Liver (tissue), 8 donors: ENCODE measurements at regions not wholly inside any gene's neighbourhood (a gene's known extent, or its start where the extent isn't known, plus 50 kb on each side); places are given as distances from the start of the nearest gene placed in this dataset.

Experiments
- DNase-seq: peaks from one replicate; pipeline ENCODE4 v3.0.0-alpha.2; 2017; ENCODE audit warnings: low spot score
- H3K27ac ChIP-seq, 2 donors: one replicate each; pipeline ENCODE4 v1.7.0; 2013; ENCODE audit warnings: inconsistent platforms in 2 of 2, low read length in 2 of 2, control low read depth in 1 of 2, low read depth in 1 of 2, mild to moderate bottlenecking in 1 of 2
- H3K27me3 ChIP-seq, 4 donors: one replicate each; pipeline versions ENCODE4 v1.6.1 to v1.7.0; 2013; ENCODE audit warnings: low read length in 3 of 4, inconsistent platforms in 1 of 4, mild to moderate bottlenecking in 1 of 4, moderate library complexity in 1 of 4; ENCODE audit not compliant: control insufficient read depth in 4 of 4, insufficient read depth in 4 of 4
- H3K36me3 ChIP-seq, 4 donors: one replicate each; pipeline versions ENCODE4 v1.6.1 to v1.7.0; 2013; ENCODE audit warnings: low read length in 3 of 4, mild to moderate bottlenecking in 3 of 4, low read depth in 1 of 4, moderate library complexity in 1 of 4; ENCODE audit not compliant: control insufficient read depth in 4 of 4, insufficient read depth in 3 of 4
- H3K4me1 ChIP-seq, 4 donors: one replicate each; pipeline versions ENCODE4 v1.6.1 to v1.7.0; 2013; ENCODE audit warnings: low read length in 3 of 4, mild to moderate bottlenecking in 3 of 4, moderate library complexity in 1 of 4; ENCODE audit not compliant: control insufficient read depth in 4 of 4, insufficient read depth in 4 of 4
- H3K4me3 ChIP-seq, 3 donors: one replicate each; pipeline versions ENCODE4 v1.6.1 to v1.7.0; 2013; ENCODE audit warnings: low read length in 3 of 3, control low read depth in 1 of 3, low read depth in 1 of 3, mild to moderate bottlenecking in 1 of 3
- H3K9ac ChIP-seq, 2 donors: one replicate each; pipeline ENCODE4 v1.7.0; 2013; ENCODE audit warnings: low read length in 2 of 2, mild to moderate bottlenecking in 2 of 2, moderate library complexity in 2 of 2, control low read depth in 1 of 2, low read depth in 1 of 2
- H3K9me3 ChIP-seq, 4 donors: one replicate each; pipeline versions ENCODE4 v1.6.1 to v1.7.0; 2013; ENCODE audit warnings: low read length in 3 of 4; ENCODE audit not compliant: control insufficient read depth in 4 of 4
- CTCF ChIP-seq: fragments of 150-350 bp; IDR thresholded peaks from 2 replicates; pipeline ENCODE4 v1.5.1; 2017; ENCODE audit warnings: improper control_type of control experiment, low read depth, low read length; ENCODE audit not compliant: missing input control
- EGR1 ChIP-seq, 2 donors: IDR thresholded peaks; 2 replicates each; pipeline ENCODE4 v1.6.1; 2016 to 2018; ENCODE audit warnings: antibody characterized with exemption in 2 of 2, low read depth in 2 of 2
- FOXA1 ChIP-seq: IDR thresholded peaks from 2 replicates; pipeline ENCODE4 v1.6.1; 2016; ENCODE audit warnings: antibody characterized with exemption
- FOXA2 ChIP-seq: IDR thresholded peaks from 2 replicates; pipeline ENCODE4 v1.6.1; 2016; ENCODE audit warnings: antibody characterized with exemption
- GABPA ChIP-seq, 2 donors: IDR thresholded peaks in 1 of 2; conservative IDR thresholded peaks in 1 of 2; 2 replicates each; pipeline ENCODE4 v1.6.1; 2016; ENCODE audit warnings: antibody characterized with exemption in 2 of 2, mild to moderate bottlenecking in 1 of 2, moderate library complexity in 1 of 2
- HNF4A ChIP-seq, 2 donors: conservative IDR thresholded peaks; 2 replicates each; pipeline ENCODE4 v1.6.1; 2016; ENCODE audit warnings: antibody characterized with exemption in 2 of 2, mild to moderate bottlenecking in 2 of 2
- HNF4G ChIP-seq: IDR thresholded peaks from 2 replicates; pipeline ENCODE4 v1.6.1; 2016; ENCODE audit warnings: antibody characterized with exemption
- JUND ChIP-seq, 2 donors: IDR thresholded peaks; 2 replicates each; pipeline ENCODE4 v1.6.1; 2016; ENCODE audit warnings: antibody characterized with exemption in 2 of 2
- MAX ChIP-seq: IDR thresholded peaks from 2 replicates; pipeline ENCODE4 v1.6.1; 2016; ENCODE audit warnings: antibody characterized with exemption
- NR2F2 ChIP-seq: IDR thresholded peaks from 2 replicates; pipeline ENCODE4 v1.6.1; 2016; ENCODE audit warnings: antibody characterized with exemption
- RAD21 ChIP-seq, 2 donors: IDR thresholded peaks; 2 replicates each; pipeline ENCODE4 v1.6.1; 2016; ENCODE audit warnings: antibody characterized with exemption in 2 of 2, mild to moderate bottlenecking in 2 of 2
- REST ChIP-seq: IDR thresholded peaks from 2 replicates; pipeline ENCODE4 v1.6.1; 2016; ENCODE audit warnings: antibody characterized with exemption, mild to moderate bottlenecking
- RXRA ChIP-seq, 2 donors: IDR thresholded peaks; 2 replicates each; pipeline ENCODE4 v1.6.1; 2017 to 2018; ENCODE audit warnings: antibody characterized with exemption in 2 of 2, mild to moderate bottlenecking in 1 of 2
- SP1 ChIP-seq: IDR thresholded peaks from 2 replicates; pipeline ENCODE4 v1.6.1; 2018; ENCODE audit warnings: antibody characterized with exemption, mild to moderate bottlenecking
- TAF1 ChIP-seq: conservative IDR thresholded peaks from 2 replicates; pipeline ENCODE4 v1.6.1; 2016; ENCODE audit warnings: antibody characterized with exemption, mild to moderate bottlenecking
- YY1 ChIP-seq: IDR thresholded peaks from 2 replicates; pipeline ENCODE4 v1.6.1; 2016; ENCODE audit warnings: antibody characterized with exemption, mild to moderate bottlenecking
- ZBTB33 ChIP-seq: IDR thresholded peaks from 2 replicates; pipeline ENCODE4 v1.6.1; 2016; ENCODE audit warnings: antibody characterized with exemption
- WGBS: extraction: QIAGEN DNeasy Blood & Tissue Kit; methylation state at CpG from one replicate; pipeline ENCODE4 v1.1.7; 2013; 5-methylcytosine and 5-hydroxymethylcytosine counted together
- donor health status: healthy.
- donor health status: healthy.
- donor health status: healthy.
- donor health status: healthy.
- donor health status: healthy.

GRCh38 chr1:72670902-72671301, 388.6 kb upstream of the NEGR1 start (continued):
- TF ChIP-seq FOXA2 = no peak

GRCh38 chr1:72662918-72663317, 380.6 kb upstream of the NEGR1 start:
- no peak overlapping the region for H3K27ac ChIP-seq
- no peak for DNase-seq
- H3K4me1 ChIP-seq = no peaks in the 10 kb centered on the region
- peaks cover 0 to 3% (median 0%) of the 10 kb centered on the region in 4 donors for H3K27me3 ChIP-seq
- no peak overlapping the region for H3K4me3 ChIP-seq
- H3K9ac ChIP-seq = no peak overlapping the region
- H3K9me3 ChIP-seq = no peaks in the 10 kb centered on the region
- TF ChIP-seq YY1 = no peak
- no peaks in the 10 kb centered on the region for H3K36me3 ChIP-seq

GRCh38 chr1:72650843-72651435, 368.6 kb upstream of the NEGR1 start:
- no peak overlapping the region for H3K9ac ChIP-seq
- no peak overlapping the region for H3K4me3 ChIP-seq
- H3K27ac ChIP-seq = no peak overlapping the region
- H3K27me3 ChIP-seq = no peaks in the 10 kb centered on the region
- no peaks in the 10 kb centered on the region for H3K36me3 ChIP-seq
- no peaks in the 10 kb centered on the region for H3K4me1 ChIP-seq
- TF ChIP-seq ZBTB33 (no peak), RAD21 (IDR thresholded peaks at IDR 0.05) (no peak), TAF1 (no peak), EGR1 (IDR thresholded peaks at IDR 0.05; ENCODE audit: low read depth in 2 of 2) (no peak), FOXA2 (no peak), HNF4G (no peak), FOXA1 (no peak), RXRA (IDR thresholded peaks at IDR 0.05) (no peak), MAX (no peak), SP1 (no peak)
- DNase-seq = no peak
- WGBS = 78% methylated on average over 5 of the region's 5 CpGs
- H3K9me3 ChIP-seq = no peaks in the 10 kb centered on the region

GRCh38 chr1:72649991-72650390, 367.7 kb upstream of the NEGR1 start:
- Histone ChIP-seq H3K4me3 (no peak overlapping the region), H3K27ac (no peak overlapping the region), H3K4me1 (no peaks in the 10 kb centered on the region), H3K36me3 (no peaks in the 10 kb centered on the region), H3K9me3 (no peaks in the 10 kb centered on the region), H3K9ac (no peak overlapping the region), H3K27me3 (no peaks in the 10 kb centered on the region)
- 55% methylated on average over 3 of the region's 3 CpGs for WGBS
- no peak for DNase-seq
- no peak for TF ChIP-seq HNF4A (conservative IDR thresholded peaks at IDR 0.05)
- no peak for TF ChIP-seq NR2F2
- no peak for TF ChIP-seq ZBTB33
- no peak for TF ChIP-seq JUND (IDR thresholded peaks at IDR 0.05)
- TF ChIP-seq MAX = no peak
- TF ChIP-seq SP1 = no peak
- TF ChIP-seq CTCF = no peak
- no peak for TF ChIP-seq FOXA2
- no peak for TF ChIP-seq REST
- TF ChIP-seq YY1 = no peak
- TF ChIP-seq GABPA (IDR thresholded peaks at IDR 0.05 in 1 of 2, conservative IDR thresholded peaks at IDR 0.05 in 1 of 2) = no peak
- no peak for TF ChIP-seq EGR1 (IDR thresholded peaks at IDR 0.05; ENCODE audit: low read depth in 2 of 2)
- TF ChIP-seq HNF4G = no peak
